CD14-positive monocyte (primary cell): ENCODE measurements at regions not wholly inside any gene's neighbourhood (a gene's known extent, or its start where the extent isn't known, plus 50 kb on each side); places are given as distances from the start of the nearest gene placed in this dataset.

Source experiments
- DNase-seq, 3 donors: peaks; one replicate each; pipeline ENCODE4 v3.0.0-alpha.2; 2011 to 2022
- H2AFZ ChIP-seq: 2 replicates; pipeline ENCODE4 v1.6.0; 2012; ENCODE audit warnings: mild to moderate bottlenecking, low read depth, low read length, inconsistent platforms; ENCODE audit not compliant: insufficient read depth, poor library complexity, severe bottlenecking
- H3K27ac ChIP-seq, 2 donors: 1 replicate in 1 of 2; 2 replicates in 1 of 2; pipeline ENCODE4 v1.5.1; 2012 to 2013; ENCODE audit warnings: low read length in 2 of 2, control low read depth in 1 of 2, inconsistent platforms in 1 of 2, low read depth in 1 of 2, mild to moderate bottlenecking in 1 of 2
- H3K27me3 ChIP-seq, 2 donors: one replicate each; pipeline versions ENCODE4 v1.6.0 to v1.6.1; 2011 to 2013; ENCODE audit warnings: low read length in 2 of 2; ENCODE audit not compliant: control insufficient read depth in 2 of 2, insufficient read depth in 2 of 2
- H3K36me3 ChIP-seq, 2 donors: replicated peaks in 1 of 2; 1 replicate in 1 of 2; 2 replicates in 1 of 2; pipeline versions ENCODE4 v1.5.1 to v1.6.1; 2012 to 2013; ENCODE audit warnings: low read length in 2 of 2, control low read depth in 1 of 2, inconsistent platforms in 1 of 2, mild to moderate bottlenecking in 1 of 2; ENCODE audit not compliant: insufficient read depth in 2 of 2, control insufficient read depth in 1 of 2
- H3K4me1 ChIP-seq, 2 donors: 1 replicate in 1 of 2; 2 replicates in 1 of 2; pipeline versions ENCODE4 v1.5.1 to v1.6.1; 2012 to 2013; ENCODE audit warnings: low read length in 2 of 2, control low read depth in 1 of 2, inconsistent platforms in 1 of 2, mild to moderate bottlenecking in 1 of 2, moderate library complexity in 1 of 2; ENCODE audit not compliant: insufficient read depth in 2 of 2, control insufficient read depth in 1 of 2
- H3K4me2 ChIP-seq: replicated peaks from 2 replicates; pipeline ENCODE3; 2012; ENCODE audit warnings: low read length, moderate library complexity, mild to moderate bottlenecking; ENCODE audit not compliant: poor library complexity, severe bottlenecking; ENCODE audit errors: extremely low read depth
- H3K4me3 ChIP-seq, 3 experiments: fragments of 200-600 bp in 1 of 3; sonication (generic) in 1 of 3; replicated peaks in 1 of 3; 1 replicate in 2 of 3; 2 replicates in 1 of 3; pipeline ENCODE4 v1.5.1; 2011 to 2013; ENCODE audit warnings: low read length in 3 of 3, mild to moderate bottlenecking in 3 of 3, control low read depth in 2 of 3, low read depth in 2 of 3, inconsistent platforms in 1 of 3, moderate library complexity in 1 of 3
- H3K79me2 ChIP-seq: 2 replicates; pipeline ENCODE4 v1.6.0; 2012; ENCODE audit warnings: mild to moderate bottlenecking, control low read depth, inconsistent platforms, low read length, moderate library complexity; ENCODE audit not compliant: insufficient read depth
- H3K9ac ChIP-seq: 2 replicates; pipeline ENCODE4 v1.6.0; 2017; ENCODE audit warnings: low read length, mild to moderate bottlenecking; ENCODE audit not compliant: insufficient read depth, poor library complexity, severe bottlenecking
- H3K9me3 ChIP-seq, 2 donors: replicated peaks in 1 of 2; 1 replicate in 1 of 2; 2 replicates in 1 of 2; pipeline versions ENCODE4 v1.5.1 to v1.6.1; 2012 to 2013; ENCODE audit warnings: low read length in 2 of 2, control low read depth in 1 of 2; ENCODE audit not compliant: control insufficient read depth in 1 of 2, insufficient read depth in 1 of 2
- H4K20me1 ChIP-seq: 2 replicates; pipeline ENCODE4 v1.6.0; 2012; ENCODE audit warnings: mild to moderate bottlenecking, low read length, control low read depth, moderate library complexity; ENCODE audit not compliant: insufficient read depth
- H3K27ac Mint-ChIP-seq, 7 donors: one replicate each; pipeline ENCODE4 v1.8.0; 2020; ENCODE audit warnings: mild to moderate bottlenecking in 7 of 7, mixed read lengths in 7 of 7, moderate library complexity in 6 of 7, inconsistent platforms in 2 of 7
- H3K27me3 Mint-ChIP-seq, 3 donors: one replicate each; pipeline ENCODE4 v1.8.0; 2021 to 2022; ENCODE audit warnings: low read depth in 3 of 3, mild to moderate bottlenecking in 3 of 3, mixed read lengths in 3 of 3, moderate library complexity in 3 of 3, inconsistent platforms in 1 of 3
- H3K36me3 Mint-ChIP-seq, 2 donors: one replicate each; pipeline ENCODE4 v1.8.0; 2020; ENCODE audit warnings: mixed read lengths in 2 of 2, inconsistent platforms in 1 of 2, mild to moderate bottlenecking in 1 of 2
- H3K4me1 Mint-ChIP-seq: one replicate; pipeline ENCODE4 v1.8.0; 2020; ENCODE audit warnings: mild to moderate bottlenecking, mixed read lengths
- H3K4me3 Mint-ChIP-seq, 2 donors: one replicate each; pipeline ENCODE4 v1.8.0; 2020; ENCODE audit warnings: mild to moderate bottlenecking in 2 of 2, mixed read lengths in 2 of 2, moderate library complexity in 1 of 2
- H3K9me3 Mint-ChIP-seq, 7 donors: one replicate each; pipeline ENCODE4 v1.8.0; 2020 to 2022; ENCODE audit warnings: mixed read lengths in 7 of 7, mild to moderate bottlenecking in 6 of 7, moderate library complexity in 6 of 7, inconsistent platforms in 2 of 7
- CTCF ChIP-seq: fragments of 200-600 bp; IDR thresholded peaks from one replicate; pipeline ENCODE4 v1.8.0; 2022; ENCODE audit warnings: antibody characterized with exemption, mild to moderate bottlenecking
- WGBS: methylation state at CpG from one replicate; pipeline ENCODE4 v1.1.5; 2013; ENCODE audit warnings: missing lambda C conversion rate; ENCODE audit not compliant: insufficient coverage; 5-methylcytosine and 5-hydroxymethylcytosine counted together
- intact Hi-C, 2 donors: fragments of 100-400 bp; cut with micrococcal nuclease; formaldehyde crosslinking; loops; one replicate each; pipeline versions ENCODE4 v1.15.0 to v1.15.1; 2023

- H3K4me1 ChIP-seq = no peaks in the 10 kb centered on the region
- no peak overlapping the region for H2AFZ ChIP-seq
- no peaks in the 10 kb centered on the region for H3K9me3 ChIP-seq
- WGBS = 100% methylated on average over 1 of the region's 5 CpGs
- Mint-ChIP-seq H3K27me3 (no peaks in the 10 kb centered on the region), H3K4me1 (no peaks in the 10 kb centered on the region), H3K36me3 (no peaks in the 10 kb centered on the region), H3K9me3 (peaks cover 0 to 4% (median under 1%) of the 10 kb centered on the region in 7 donors), H3K4me3 (no peak overlapping the region), H3K27ac (no peak overlapping the region)
- no peak overlapping the region for H3K9ac ChIP-seq
- intact Hi-C loops = no loop called here
- H3K4me2 ChIP-seq = no peak overlapping the region
- H3K27ac ChIP-seq = no peak overlapping the region
- H3K36me3 ChIP-seq = no peaks in the 10 kb centered on the region
- H3K27me3 ChIP-seq = no peaks in the 10 kb centered on the region
- no peak for TF ChIP-seq CTCF
- H3K4me3 ChIP-seq = no peak overlapping the region
- no peaks in the 10 kb centered on the region for H4K20me1 ChIP-seq
- H3K79me2 ChIP-seq = no peaks in the 10 kb centered on the region
- no peak for DNase-seq
Measured at GRCh38 chr7:117973975-117974374, 100.7 kb upstream of the CTTNBP2 start.

GRCh38 chr7:117974891-117975290 lies 101.7 kb upstream of the CTTNBP2 start:
- H3K27ac Mint-ChIP-seq = no peak overlapping the region
- intact Hi-C loops = no loop called here
- no peaks in the 10 kb centered on the region for H3K9me3 ChIP-seq
- no peaks in the 10 kb centered on the region for H3K27me3 Mint-ChIP-seq
- H3K36me3 ChIP-seq = no peaks in the 10 kb centered on the region
- H3K36me3 Mint-ChIP-seq = no peaks in the 10 kb centered on the region
- H3K4me3 ChIP-seq = no peak overlapping the region
- WGBS = no CpG with 5 or more reads among the region's 2 CpGs
- H3K9me3 Mint-ChIP-seq = peaks cover 0 to 4% (median 2%) of the 10 kb centered on the region in 7 donors
- H2AFZ ChIP-seq = no peak overlapping the region
- no peak overlapping the region for H3K9ac ChIP-seq
- no peak for DNase-seq
- H3K27ac ChIP-seq = no peak overlapping the region
- H3K4me2 ChIP-seq = no peak overlapping the region
- no peaks in the 10 kb centered on the region for H3K79me2 ChIP-seq
- H3K4me1 ChIP-seq = no peaks in the 10 kb centered on the region
- H3K27me3 ChIP-seq = no peaks in the 10 kb centered on the region
- H4K20me1 ChIP-seq = no peaks in the 10 kb centered on the region
- no peaks in the 10 kb centered on the region for H3K4me1 Mint-ChIP-seq
- TF ChIP-seq CTCF = no peak
- no peak overlapping the region for H3K4me3 Mint-ChIP-seq
